NCI-H2081 (cell line): ENCODE measurements at regions not wholly inside any gene's neighbourhood (a gene's known extent, or its start where the extent isn't known, plus 50 kb on each side); places are given as distances from the start of the nearest gene placed in this dataset.
"Not testable (repeated sequence)": the region's sequence is repeated elsewhere in the genome, so short reads cannot be mapped to it uniquely, and the experiment has no call there.

Experiments
- DNase-seq, 2 experiments: peaks; one replicate each; lab custom pipeline; 2025; lab: John Stamatoyannopoulos, UW

DNA sequence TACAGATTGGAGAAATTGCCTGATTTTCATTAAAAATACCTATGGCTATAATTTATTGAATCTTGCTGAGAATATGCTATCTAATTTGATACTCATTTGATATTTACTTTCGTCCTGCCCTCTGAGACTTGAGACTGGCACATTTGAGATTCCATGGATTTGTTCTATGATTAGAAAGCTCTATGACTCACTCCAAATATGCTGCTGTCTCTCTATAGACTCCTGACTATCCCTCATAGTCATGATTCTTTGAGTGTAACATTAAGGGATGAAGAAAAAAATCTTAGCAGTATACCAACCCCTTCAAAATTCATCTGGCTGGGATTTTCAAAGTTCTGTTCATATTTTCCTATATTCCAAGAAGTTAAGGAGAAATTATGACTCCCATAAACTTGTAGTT is 191.9 kb downstream of the LRIG3 start:
- DNase-seq = no peak

DNA sequence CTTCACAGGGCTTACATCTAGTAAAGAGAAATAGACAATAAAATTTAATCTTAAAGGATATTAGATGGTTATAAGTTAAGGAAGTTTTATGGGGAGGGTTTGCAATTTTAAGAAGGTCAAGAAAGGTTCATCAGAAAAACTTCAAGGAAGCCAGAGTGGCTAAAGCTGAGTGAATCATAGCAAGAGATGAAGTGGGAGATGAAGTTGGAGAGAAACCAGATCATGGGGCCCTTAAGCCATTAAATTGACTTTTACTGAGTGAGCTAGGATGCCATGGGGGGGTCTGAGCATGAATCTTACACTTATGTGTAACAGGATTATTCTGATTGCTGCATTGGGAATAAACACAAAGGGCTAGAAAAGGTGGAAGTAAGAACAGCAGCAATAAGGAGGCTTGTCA is 189.2 kb downstream of the LRIG3 start:
- no peak for DNase-seq

DNA sequence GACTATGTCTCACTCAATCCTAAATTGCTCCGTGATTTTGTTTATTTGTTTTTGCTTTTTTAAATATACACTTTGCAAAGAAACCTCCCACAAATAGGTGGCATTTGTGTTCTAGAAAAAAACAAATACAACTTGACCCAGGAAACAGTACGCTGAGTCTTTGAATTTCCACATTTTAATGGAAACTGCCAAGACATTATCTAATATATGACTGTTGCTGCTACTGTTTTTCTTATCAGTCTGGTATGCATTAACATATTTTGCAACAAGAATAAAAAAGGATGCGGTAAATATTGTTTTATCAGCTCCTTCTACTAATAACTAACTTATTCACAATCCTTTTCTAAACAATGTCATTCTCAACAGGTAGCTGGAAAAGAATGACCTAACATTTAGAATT is 187.4 kb downstream of the LRIG3 start:
- DNase-seq = no peak

DNA sequence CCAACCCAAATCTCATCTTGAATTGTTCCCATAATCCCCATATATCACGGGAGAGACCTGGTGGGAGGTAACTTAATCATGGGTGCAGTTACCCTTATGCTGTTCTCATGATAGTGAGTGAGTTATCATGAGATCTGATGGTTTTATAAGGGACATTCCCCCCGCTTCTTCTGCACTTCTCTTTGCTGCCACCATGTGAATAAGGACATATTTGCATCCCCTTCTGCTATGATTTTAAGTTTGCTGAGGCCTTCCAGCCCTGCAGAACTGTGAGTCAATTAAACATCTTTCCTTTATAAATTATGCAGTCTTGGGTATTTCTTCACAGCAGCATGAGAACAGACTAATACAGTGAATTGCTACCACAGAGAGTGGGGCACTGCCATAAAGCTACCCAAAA is 179.1 kb downstream of the LRIG3 start:
- no peak for DNase-seq

DNA sequence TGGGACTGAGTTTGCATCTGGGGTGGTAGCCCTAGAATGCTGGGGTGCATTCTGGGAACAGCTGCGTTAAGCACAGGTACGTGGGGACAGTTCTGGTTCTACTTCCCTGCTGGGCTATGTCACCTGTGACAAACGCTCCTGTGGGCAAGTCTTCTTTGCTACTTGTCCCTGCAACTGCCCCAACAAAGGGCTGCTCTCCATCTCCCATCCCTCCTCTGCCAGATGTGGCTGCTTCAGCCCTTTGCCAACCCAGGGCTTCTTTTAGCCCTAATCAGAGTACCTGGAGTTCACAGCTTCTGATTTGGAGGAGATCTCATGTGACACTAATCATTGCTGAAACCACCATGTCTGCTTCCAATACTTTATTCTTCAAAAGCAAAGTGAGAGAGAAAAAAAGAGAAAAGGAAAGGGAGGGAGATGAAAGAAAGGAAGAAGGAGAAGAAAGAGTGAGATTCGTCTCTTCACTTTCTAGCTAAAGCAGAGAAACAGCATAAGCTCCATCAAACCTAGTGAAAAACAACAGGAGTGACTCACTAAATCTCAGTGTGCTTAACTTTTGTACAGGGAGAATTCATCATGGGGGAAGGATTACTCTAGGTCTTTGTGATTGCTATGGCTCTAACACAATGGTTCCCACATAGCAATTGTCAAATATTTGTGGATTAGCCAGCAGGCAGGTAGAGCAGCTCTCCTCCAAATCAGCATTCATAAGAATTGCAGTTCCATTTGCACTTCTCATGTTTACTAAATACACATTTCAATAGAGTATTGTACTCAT is 174.8 kb downstream of the LRIG3 start:
- no peak for DNase-seq

DNA sequence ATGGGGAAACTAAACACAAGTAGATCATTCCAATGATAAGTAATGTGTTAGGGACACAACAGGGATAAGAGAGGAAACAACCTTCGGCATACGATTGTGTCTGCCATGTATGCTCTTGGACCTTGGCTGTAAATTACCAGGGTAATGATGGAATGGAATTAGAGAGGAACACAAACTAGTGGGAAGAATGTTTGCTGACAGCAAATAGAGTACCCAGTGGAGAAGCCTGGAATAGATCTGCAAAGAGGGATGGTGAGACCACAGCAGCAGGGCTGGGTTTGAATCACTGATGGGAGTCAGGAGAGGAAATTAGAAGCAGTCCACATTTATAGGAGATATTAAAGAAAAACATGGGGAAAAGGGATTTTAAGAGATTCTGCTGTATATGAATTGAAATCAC is 172.8 kb downstream of the LRIG3 start:
- no peak for DNase-seq

DNA sequence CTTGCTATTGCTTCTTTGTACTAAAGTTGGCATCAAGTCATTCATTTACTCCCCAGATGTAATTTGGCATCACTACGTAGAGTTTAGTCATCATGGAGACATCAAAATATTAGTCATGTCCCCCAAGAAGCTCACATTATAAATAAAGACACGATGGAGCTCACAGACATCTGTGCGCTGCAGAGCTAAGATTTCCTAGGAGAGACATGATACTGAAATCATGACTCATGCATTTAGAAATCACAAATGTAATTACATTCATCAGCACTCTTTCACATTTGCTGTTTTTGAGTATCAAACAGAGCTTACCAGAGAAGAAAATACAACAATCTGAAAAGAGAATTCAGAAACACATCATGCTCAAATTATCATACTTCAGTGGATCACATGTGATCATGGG is 169.8 kb downstream of the LRIG3 start:
- DNase-seq = no peak

DNA sequence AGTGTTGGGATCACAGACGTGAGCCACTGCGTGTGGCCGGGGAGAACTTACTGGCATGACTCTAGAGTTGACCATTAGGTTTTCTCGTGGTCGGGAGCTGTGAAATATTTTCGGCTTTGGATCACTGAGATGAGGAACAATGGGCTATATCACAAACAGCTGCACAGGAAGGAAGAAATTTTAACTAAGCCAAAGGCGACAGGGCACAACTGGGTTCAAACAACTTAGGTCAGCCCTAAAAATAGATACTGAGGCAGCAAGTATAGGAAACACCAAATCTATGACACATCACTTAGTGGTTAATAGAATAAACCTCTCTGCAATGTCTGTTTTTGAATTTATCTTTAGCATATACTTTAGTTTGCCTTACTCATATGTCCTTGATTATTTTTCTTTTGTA is 162.9 kb downstream of the LRIG3 start:
- DNase-seq = no peak

DNA sequence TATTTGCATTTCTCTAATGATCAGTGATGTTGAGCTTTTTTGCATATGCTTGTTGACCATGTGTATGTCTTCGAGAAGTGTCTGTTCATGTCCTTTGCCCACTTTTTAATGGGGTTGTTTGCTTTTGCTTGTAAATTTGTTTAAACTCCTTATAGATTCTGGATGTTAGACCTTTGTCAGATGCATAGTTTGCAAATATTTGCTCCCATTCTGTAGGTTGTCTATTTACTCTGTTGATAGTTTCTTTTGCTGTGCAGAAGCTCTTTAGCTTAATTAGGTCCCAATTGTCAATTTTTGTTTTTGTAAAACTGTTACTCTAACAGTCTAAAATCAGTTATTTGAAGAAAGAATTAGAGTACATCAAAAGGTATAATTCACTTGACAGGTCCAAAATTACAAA is 160.6 kb downstream of the LRIG3 start:
- DNase-seq = not testable (repeated sequence)

DNA sequence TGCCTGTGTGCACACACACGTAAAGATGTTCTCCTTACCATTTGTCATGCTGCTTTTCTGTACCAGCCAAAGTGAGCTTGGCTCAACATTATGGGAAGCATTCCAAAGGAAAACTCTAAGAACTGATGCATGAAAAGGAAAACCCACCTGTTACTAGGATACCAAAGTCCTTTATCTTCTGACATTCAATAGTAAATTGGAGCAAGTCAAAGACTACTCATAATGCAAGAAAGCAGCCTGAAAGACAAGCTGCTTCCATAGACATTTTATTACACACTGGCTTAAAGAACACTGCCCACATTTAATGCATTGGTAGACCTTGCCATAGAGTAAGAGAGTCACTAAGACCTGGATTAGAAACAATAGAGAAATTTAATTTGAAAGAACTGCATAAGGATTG is 159.0 kb downstream of the LRIG3 start:
- DNase-seq = no peak

DNA sequence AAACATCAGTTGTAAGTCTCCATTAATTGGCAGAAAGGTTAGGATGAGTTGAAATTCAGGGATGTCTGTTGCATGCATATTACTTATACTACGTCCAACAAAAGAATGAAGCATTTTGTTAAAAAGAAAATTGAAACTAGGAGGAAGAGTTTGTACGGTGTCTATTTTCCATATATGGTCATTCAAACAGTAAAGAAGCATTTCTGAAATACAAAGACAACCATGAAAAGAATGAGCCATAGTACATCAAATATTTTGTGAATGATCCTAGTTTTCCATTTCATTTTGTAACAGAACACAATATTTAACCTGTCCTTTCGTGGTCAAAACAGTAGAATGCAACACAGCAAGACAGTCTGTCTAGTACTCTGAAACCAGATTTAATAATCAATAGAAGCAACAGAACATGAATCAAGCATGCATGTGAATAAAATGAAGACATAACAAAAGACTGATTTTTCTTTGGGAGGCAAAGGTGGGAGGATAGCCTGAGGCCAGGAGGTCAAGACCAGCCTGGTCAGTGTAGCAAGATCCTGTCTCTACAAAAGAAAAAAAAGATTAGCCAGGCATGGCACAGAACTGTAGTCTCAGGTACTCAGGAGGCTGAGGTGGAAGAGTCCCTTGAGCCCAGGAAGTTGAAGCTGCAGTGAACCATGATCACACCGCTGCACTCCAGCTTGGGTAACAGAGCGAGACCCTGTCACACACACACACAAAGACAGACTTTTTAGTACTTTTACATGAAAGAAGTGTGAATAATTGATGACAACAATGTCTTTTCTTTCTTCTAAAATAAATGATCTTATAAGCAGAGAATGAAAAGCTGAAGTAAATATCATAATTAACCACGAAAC is 156.0 kb downstream of the LRIG3 start:
- no peak for DNase-seq

DNA sequence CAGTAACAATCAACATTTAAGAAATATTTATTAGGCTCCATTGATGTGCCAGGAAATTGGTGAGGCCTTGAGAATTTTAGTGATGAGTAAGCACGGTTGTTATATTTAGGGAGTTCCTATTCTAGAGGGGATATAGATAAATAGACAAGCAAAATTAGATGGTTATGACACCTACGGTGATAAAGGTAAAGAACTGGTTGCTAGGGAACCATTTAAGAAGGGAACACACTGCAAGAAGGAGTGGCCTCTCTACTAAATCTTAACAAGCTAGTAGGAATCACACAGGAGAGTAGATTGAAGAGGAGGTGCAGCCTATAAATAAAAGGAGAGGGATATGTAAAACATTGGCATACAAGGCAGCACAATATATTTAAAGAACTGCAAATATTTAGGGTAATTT is 155.2 kb downstream of the LRIG3 start:
- peak in 1 of 2 experiments; percentile 34 for DNase-seq

DNA sequence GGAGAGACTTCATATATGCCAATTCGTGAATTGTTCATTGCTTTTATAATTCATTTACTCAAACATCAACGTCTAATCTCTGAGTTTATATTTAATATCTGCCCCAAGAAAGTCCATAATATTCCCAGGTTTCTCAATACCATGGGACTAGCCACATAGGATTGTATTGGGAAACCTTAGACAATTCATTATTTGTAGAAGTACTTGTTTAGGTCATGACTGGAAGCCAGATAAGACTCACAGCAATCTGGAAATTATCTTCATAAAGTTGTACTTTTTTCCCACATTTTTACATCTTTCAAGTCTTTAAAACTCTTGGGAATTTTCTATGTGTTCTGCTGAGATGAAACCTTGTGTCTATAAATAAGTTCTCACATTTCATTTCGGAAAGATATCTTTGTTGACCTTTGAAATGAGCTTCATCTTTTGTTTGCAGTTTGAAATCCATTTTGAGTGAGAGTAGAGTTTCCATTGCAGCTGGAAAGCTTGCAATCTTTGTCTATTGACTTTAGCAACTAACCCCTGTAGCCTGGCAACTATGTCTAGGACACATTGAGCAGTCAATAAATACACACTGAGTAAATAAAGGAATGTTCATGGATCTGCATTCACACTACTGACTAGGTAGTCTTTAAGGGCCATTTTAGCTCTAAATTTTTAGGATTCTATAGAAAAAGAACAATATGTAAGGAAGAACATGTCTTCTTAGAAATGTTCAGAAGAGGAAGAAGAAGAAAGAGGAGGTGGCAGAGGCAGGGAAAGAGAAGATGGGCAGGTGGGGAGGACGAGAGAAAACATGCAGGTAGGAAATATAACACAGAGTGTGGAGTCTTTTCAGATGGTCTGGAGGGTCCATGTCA is 154.4 kb downstream of the LRIG3 start:
- peak; percentile 39 to 84 for DNase-seq

DNA sequence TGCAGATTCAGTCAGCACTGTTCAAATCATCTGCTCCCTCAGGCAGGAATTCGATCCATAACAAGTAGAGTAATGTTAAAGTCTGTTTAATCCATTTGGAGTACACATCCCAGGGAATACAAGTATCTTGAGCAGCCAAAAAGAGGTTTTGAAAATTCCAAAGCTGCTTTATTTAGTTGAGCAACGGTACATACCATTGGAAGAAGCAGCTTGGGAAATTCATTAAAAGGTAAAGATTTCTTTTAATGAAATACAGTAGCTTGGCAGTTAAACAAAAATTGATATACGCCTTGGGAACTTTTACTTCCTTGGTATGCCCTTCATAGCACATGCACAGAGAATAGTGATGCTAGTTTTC is 153.8 kb downstream of the LRIG3 start:
- DNase-seq = no peak

DNA sequence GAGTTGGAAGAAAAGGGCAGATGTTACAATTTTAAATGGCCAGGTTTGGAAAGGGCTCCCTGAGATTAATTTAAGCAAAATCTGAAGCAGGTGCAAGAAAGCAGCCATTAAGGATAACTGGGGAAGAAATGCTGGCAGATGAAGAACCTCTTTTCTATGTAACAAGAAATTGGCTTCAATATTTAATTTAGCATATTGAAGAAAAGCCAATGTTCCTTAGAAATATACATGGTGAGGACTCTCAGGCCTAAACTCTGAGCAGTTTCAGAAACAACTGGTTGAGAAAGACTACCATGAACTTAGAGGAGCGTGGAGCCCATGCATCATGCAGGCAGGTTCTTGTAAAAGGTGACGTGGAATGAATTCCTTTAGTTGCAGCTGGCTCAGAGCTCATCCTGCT is 152.8 kb downstream of the LRIG3 start:
- DNase-seq = no peak

DNA sequence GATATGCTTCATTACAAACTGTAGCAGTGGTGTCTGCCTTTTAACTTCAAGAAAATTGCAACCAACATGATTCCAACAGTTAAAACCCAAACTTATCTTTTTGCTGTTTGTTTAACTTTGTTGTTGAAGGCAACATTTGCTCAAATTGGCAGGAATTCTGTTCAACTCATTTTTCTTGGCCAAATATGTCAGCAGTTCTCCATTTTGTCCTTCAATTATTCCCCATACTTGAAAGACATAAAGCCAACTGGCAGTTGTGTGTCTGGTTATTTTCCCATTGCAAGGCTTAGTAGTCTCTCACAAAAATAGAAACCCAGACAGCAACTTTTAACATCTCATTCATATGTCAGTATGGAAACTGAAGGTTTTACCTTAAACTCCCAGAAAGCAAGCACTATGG is 146.3 kb downstream of the LRIG3 start:
- no peak for DNase-seq

DNA sequence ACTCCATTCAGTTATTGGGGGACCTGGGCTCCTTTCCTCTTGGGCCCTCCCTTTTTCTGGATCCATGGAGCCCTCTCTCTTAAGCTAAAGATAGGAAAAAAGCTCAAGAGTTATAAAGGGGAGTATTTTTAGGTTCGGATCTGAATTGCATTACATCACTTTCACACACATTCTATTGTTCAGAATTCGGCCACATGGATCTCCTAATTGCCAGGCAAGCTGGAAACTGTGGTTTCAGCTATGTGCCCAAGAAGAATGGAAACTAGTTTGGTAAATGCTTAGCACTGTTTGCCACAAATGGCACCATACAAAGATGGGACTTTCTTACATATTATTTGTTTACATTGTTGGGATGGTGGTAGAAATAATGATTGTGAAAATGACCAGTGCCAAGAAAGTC is 145.6 kb downstream of the LRIG3 start:
- DNase-seq = no peak

DNA sequence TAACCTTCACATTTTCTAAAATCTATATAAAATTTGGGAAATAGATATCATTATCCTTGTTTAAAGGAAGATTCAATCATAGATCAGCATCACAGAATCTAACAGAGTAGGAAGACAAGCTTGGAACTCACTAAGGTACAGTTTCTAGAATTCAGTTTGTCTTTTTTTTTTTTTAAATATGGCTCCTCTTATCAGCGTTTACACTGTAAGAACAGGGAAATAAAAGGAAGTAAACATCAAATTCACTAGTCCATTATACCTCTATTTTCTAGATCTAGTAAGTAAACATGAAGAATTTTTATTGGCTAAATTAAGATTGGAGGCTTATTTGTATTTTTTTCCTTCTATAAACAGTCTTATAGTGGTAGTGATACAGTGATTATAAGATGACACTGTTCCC is 144.9 kb downstream of the LRIG3 start:
- DNase-seq = no peak

DNA sequence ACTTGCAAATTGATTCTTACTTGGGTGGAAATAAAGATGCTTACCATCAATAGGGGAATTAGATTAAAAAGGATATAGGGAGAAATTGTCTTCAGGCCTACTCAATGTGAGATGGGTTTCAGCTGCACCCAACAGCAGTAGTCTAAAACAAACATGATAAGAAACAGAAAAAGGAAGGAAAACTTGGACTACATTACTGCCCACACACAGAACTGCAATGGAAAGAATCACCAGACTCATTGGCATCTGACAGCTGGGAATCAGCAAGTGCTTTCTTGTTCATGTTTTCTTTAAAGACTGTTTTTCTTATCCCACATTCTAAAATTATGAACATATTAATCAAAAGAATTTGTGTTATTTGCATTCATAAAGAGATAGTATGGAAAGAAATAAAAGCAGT is 144.2 kb downstream of the LRIG3 start:
- DNase-seq = no peak

DNA sequence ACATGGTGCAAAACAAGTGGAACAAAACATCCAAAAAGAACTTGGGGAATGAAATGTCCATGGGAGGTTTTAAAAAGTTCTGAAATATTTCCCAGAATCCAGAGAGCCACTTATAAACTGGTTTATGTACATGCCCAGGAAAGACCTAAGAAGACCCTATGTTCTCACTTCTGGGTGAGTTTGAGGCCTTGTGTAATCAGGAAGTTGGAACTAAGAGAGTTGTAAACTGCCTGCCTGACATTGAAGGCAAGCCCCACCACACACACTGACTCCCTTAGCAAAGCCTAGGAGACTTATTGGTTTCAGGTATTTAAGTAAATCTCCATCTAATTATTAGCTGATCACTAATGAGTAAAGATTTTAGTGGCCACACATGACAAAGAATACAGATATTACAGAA is 142.5 kb downstream of the LRIG3 start:
- no peak for DNase-seq

DNA sequence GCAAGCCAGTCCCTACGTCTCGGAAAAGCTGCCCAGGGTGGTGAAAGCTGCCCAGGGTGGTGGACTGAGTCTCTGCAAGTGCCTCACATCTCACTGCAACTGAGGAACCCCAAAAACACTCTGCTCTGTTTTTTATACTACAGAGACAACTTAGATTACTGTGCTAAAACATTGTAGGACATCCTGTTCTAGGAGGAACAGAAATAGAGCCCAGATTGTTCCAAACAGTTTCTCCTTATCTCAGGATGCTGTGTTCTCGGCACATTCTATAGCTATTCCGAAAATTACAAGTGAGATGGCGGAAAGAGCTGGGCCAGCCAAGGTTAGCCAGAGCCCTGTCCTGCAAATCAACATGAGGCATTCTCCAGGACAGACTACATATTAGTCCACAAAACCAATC is 138.7 kb downstream of the LRIG3 start:
- DNase-seq = no peak

DNA sequence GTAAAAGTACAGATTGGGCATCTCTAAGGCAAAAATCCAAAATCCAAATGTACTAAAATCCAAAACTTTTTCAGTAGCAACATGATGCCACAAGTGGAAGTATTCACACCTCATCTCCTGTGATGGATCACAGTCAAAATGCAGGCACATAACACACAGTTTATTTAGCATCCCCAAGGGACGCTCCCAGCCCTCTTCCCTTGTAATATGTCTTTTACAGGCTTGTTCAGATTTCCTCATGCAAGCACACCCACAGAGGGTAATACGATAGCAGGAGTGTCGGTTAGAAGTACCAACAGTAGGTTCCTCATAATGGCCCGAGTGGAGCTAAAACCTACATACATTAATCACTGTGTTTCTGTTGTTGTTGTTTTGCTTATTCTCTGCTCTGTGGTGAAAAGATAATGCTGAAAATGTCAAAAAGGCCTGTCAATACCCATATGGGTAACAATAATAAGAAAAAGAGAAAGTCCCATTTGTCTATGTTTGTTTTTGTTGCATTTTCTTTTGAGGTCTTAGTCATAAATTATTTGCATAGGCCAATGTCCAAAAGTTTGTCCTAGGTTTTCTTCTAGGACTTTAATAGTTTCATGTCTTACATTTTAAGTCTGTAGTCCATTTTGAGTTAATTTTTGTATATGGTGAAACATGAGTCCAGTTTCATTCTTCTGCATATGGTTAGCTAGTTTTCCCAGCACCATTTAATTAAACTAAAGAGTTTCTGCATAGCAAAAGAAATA is 133.1 kb downstream of the LRIG3 start:
- DNase-seq = peak; percentile 13 to 20
